DOHH2 (cell line): ENCODE measurements at regions not wholly inside any gene's neighbourhood (a gene's known extent, or its start where the extent isn't known, plus 50 kb on each side); places are given as distances from the start of the nearest gene placed in this dataset.

Source experiments
- EZH2phosphoT487 ChIP-seq: fragments of 200-600 bp; sonication (generic); IDR thresholded peaks from 2 replicates; pipeline ENCODE4 v1.6.1; 2017; ENCODE audit warnings: borderline replicate concordance, mild to moderate bottlenecking, antibody characterized with exemption, low read length, moderate library complexity, mixed read lengths
- TF ChIP-seq, protein P1 (sequence below): fragments of 200-600 bp; sonication (generic); IDR thresholded peaks from one replicate; pipeline ENCODE4 v1.5.1; 2014; ENCODE audit warnings: antibody characterized with exemption, mild to moderate bottlenecking, low read depth, low read length; ENCODE audit not compliant: poor library complexity, severe bottlenecking

DNA sequence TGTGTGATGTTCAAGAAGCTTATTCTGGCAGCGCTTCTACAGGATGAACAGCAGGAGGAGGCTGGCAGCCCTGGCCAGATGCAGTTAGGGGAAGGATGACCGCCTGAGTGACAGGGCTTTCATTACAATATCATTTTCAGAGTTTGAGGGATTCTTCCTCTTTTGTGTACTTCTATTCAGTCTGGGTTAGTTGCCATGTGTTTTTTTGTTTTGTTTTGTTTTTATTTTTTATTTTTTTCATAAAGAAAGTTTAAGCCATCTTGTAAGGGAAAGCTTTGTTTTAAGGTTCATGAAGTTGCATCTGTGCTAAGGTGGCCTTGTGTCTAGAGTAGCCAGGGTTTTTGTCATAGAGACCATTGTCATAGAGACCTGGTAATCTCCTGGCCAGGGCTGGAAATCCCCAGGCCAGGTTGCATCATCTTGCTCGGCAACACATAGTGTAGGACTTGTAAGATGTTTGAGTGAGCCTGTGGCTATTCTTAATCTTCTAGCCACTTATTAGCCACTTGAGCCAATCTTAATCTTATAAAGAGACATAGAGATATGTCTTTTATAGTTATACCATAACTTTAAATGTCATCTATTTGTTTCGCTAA is 230.5 kb upstream of the TMEM229A start:
- TF ChIP-seq, protein P1, sequence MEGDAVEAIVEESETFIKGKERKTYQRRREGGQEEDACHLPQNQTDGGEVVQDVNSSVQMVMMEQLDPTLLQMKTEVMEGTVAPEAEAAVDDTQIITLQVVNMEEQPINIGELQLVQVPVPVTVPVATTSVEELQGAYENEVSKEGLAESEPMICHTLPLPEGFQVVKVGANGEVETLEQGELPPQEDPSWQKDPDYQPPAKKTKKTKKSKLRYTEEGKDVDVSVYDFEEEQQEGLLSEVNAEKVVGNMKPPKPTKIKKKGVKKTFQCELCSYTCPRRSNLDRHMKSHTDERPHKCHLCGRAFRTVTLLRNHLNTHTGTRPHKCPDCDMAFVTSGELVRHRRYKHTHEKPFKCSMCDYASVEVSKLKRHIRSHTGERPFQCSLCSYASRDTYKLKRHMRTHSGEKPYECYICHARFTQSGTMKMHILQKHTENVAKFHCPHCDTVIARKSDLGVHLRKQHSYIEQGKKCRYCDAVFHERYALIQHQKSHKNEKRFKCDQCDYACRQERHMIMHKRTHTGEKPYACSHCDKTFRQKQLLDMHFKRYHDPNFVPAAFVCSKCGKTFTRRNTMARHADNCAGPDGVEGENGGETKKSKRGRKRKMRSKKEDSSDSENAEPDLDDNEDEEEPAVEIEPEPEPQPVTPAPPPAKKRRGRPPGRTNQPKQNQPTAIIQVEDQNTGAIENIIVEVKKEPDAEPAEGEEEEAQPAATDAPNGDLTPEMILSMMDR: no peak
- no peak for TF ChIP-seq EZH2phosphoT487
